OCI-LY7 (cell line): ENCODE measurements at regions not wholly inside any gene's neighbourhood (a gene's known extent, or its start where the extent isn't known, plus 50 kb on each side); places are given as distances from the start of the nearest gene placed in this dataset.

Experiments
- BruUV-seq: library from RNA; stranded (reverse); fragments of 400-500 nt; replicated peaks from 2 replicates; lab custom pipeline; 2021; lab: Mats Ljungman, UMichigan
- CTCF ChIA-PET: fragments of 300-600 bp; sonication (Branson Sonifier 250); formaldehyde crosslinking; loops from one replicate; lab custom pipeline; 2022; ENCODE audit warnings: antibody characterized with exemption; ENCODE audit not compliant: unreplicated experiment; lab: Charles Lee
- POLR2A ChIA-PET: fragments of 300-600 bp; sonication (Branson Sonifier 250); formaldehyde crosslinking; loops from one replicate; lab custom pipeline; 2022; ENCODE audit warnings: antibody characterized with exemption; lab: Charles Lee
- DNase-seq: peaks from one replicate; pipeline ENCODE4 v3.0.0-alpha.2; 2015; ENCODE audit warnings: low spot score
- H2AFZ ChIP-seq: fragments of 200-600 bp; sonication (generic), shearing (Covaris generic); 2 replicates; pipeline ENCODE4 v1.6.1; 2014; ENCODE audit warnings: mild to moderate bottlenecking, antibody characterized with exemption, low read length, moderate library complexity
- H3K27ac ChIP-seq: fragments of 200-600 bp; sonication (generic); 2 replicates; pipeline ENCODE4 v1.5.1; 2014; ENCODE audit warnings: mixed run types, low read depth, mild to moderate bottlenecking, moderate library complexity, low read length, inconsistent platforms; ENCODE audit not compliant: poor library complexity, severe bottlenecking
- H3K36me3 ChIP-seq: fragments of 200-600 bp; sonication (generic); 2 replicates; pipeline ENCODE4 v1.6.1; 2014; ENCODE audit warnings: mild to moderate bottlenecking, antibody characterized with exemption, low read length, moderate library complexity, mixed read lengths; ENCODE audit not compliant: insufficient read depth
- H3K4me1 ChIP-seq: fragments of 200-600 bp; sonication (generic); 2 replicates; pipeline ENCODE4 v1.5.1; 2014; ENCODE audit warnings: mild to moderate bottlenecking, low read length; ENCODE audit not compliant: insufficient read depth, poor library complexity, severe bottlenecking
- H3K4me2 ChIP-seq: fragments of 200-600 bp; sonication (generic); 2 replicates; pipeline ENCODE4 v1.6.1; 2014; ENCODE audit warnings: mild to moderate bottlenecking, low read length
- H3K4me3 ChIP-seq: fragments of 200-600 bp; sonication (generic); 2 replicates; pipeline ENCODE4 v1.5.1; 2014; ENCODE audit warnings: mild to moderate bottlenecking, low read depth, low read length; ENCODE audit not compliant: poor library complexity, severe bottlenecking
- H3K79me2 ChIP-seq: fragments of 200-600 bp; sonication (generic); 2 replicates; pipeline ENCODE4 v1.6.1; 2016; ENCODE audit warnings: low read depth, mild to moderate bottlenecking, low read length, moderate library complexity, mixed read lengths; ENCODE audit not compliant: insufficient read depth
- H3K9me2 ChIP-seq: fragments of 200-600 bp; sonication (generic); 2 replicates; pipeline ENCODE4 v1.6.1; 2016; ENCODE audit warnings: mild to moderate bottlenecking, low read length, mixed read lengths; ENCODE audit not compliant: insufficient read depth
- H3K9me3 ChIP-seq: fragments of 200-600 bp; sonication (generic); 2 replicates; pipeline ENCODE4 v1.6.1; 2014; ENCODE audit warnings: mild to moderate bottlenecking, mixed run types, low read length, mixed read lengths
- H4K20me1 ChIP-seq: fragments of 200-600 bp; sonication (generic); 2 replicates; pipeline ENCODE4 v1.6.1; 2014; ENCODE audit warnings: mild to moderate bottlenecking, antibody characterized with exemption, low read length, moderate library complexity, mixed read lengths; ENCODE audit not compliant: insufficient read depth
- CTCF ChIP-seq: fragments of 200-600 bp; sonication (generic); conservative IDR thresholded peaks from 2 replicates; pipeline ENCODE4 v1.5.1; 2014; ENCODE audit warnings: mild to moderate bottlenecking, antibody characterized with exemption, low read length, moderate library complexity, mixed read lengths
- EZH2phosphoT487 ChIP-seq: fragments of 200-600 bp; sonication (generic); IDR thresholded peaks from 2 replicates; pipeline ENCODE4 v1.6.1; 2018; ENCODE audit warnings: low read depth, borderline replicate concordance, mild to moderate bottlenecking, mixed run types, antibody characterized with exemption, low read length, moderate library complexity, mixed read lengths
- intact Hi-C: fragments of 100-400 bp; cut with micrococcal nuclease; formaldehyde crosslinking; loops from one replicate; pipeline ENCODE4 v1.10.0; 2022; ENCODE audit not compliant: unreplicated experiment

- no peaks in the 10 kb centered on the region for H3K79me2 ChIP-seq
- H3K36me3 ChIP-seq, result peaks cover 14% of the 10 kb centered on the region
- no peaks in the 10 kb centered on the region for H3K9me3 ChIP-seq
- ChIA-PET CTCF (no interaction called here), POLR2A (interaction anchor here (1.6 kb wide), 1 partner anchor 9 kb away, joined by 4 read pairs; no protein-coding TSS in a partner anchor)
- BruUV-seq, result no TSS peak
- no peak overlapping the region for H2AFZ ChIP-seq
- H3K27ac ChIP-seq, result no peak overlapping the region
- intact Hi-C loops, result no loop called here
- DNase-seq, result no peak
- TF ChIP-seq EZH2phosphoT487 (no peak), CTCF (no peak)
- H4K20me1 ChIP-seq, result no peaks in the 10 kb centered on the region
- H3K9me2 ChIP-seq, result no peaks in the 10 kb centered on the region
- H3K4me1 ChIP-seq, result no peaks in the 10 kb centered on the region
- no peak overlapping the region for H3K4me2 ChIP-seq
- H3K4me3 ChIP-seq, result no peak overlapping the region
Observed at GRCh38 chr1:232435729-232436128, 194.2 kb downstream of the SIPA1L2 start.

GRCh38 chr1:232432313-232432712, 197.6 kb downstream of the SIPA1L2 start:
- no peaks in the 10 kb centered on the region; the same call in 1 of the 2 replicates for H3K36me3 ChIP-seq
- intact Hi-C loops, result no loop called here
- H4K20me1 ChIP-seq, result no peaks in the 10 kb centered on the region
- no peak overlapping the region for H2AFZ ChIP-seq
- DNase-seq, result no peak
- H3K27ac ChIP-seq, result no peak overlapping the region
- no TSS peak for BruUV-seq
- no peaks in the 10 kb centered on the region for H3K9me2 ChIP-seq
- TF ChIP-seq EZH2phosphoT487 (no peak), CTCF (no peak)
- no peaks in the 10 kb centered on the region for H3K79me2 ChIP-seq
- H3K9me3 ChIP-seq, result no peaks in the 10 kb centered on the region
- no peak overlapping the region for H3K4me3 ChIP-seq
- no peak overlapping the region for H3K4me2 ChIP-seq
- ChIA-PET POLR2A (no interaction called here), CTCF (no interaction called here)
- H3K4me1 ChIP-seq, result no peaks in the 10 kb centered on the region

- ChIA-PET CTCF (no interaction called here), POLR2A (no interaction called here)
- Histone ChIP-seq H3K9me2 (no peaks in the 10 kb centered on the region), H3K27ac (no peak overlapping the region), H3K4me3 (no peak overlapping the region), H2AFZ (no peak overlapping the region), H3K79me2 (no peaks in the 10 kb centered on the region), H3K4me2 (no peak overlapping the region), H3K36me3 (peaks cover 2% of the 10 kb centered on the region), H4K20me1 (no peaks in the 10 kb centered on the region), H3K9me3 (no peaks in the 10 kb centered on the region), H3K4me1 (no peaks in the 10 kb centered on the region)
- intact Hi-C loops, result no loop called here
- no TSS peak for BruUV-seq
- TF ChIP-seq EZH2phosphoT487, result no peak
- no peak for TF ChIP-seq CTCF
- DNase-seq, result no peak
Observed at GRCh38 chr1:232431748-232432147, 198.2 kb downstream of the SIPA1L2 start.
